ENCODE measurements at regions not wholly inside any gene's neighbourhood (a gene's known extent, or its start where the extent isn't known, plus 50 kb on each side); places are given as distances from the start of the nearest gene placed in this dataset.

GRCh38 chr6:81148751-81149150 lies 603.7 kb downstream of the TENT5A start:
- Histone ChIP-seq H3K4me3 (no peak overlapping the region), H3K9me3 (no peaks in the 10 kb centered on the region), H3K27ac (no peak overlapping the region), H3K27me3 (ENCODE audit: insufficient read depth in 3 of 3, low read length in 2 of 3) (no peaks in the 10 kb centered on the region), H3K4me1 (no peaks in the 10 kb centered on the region), H3K36me3 (ENCODE audit: insufficient read depth in 1 of 2, low read depth in 1 of 2) (no peaks in the 10 kb centered on the region)
- ATAC-seq = no peak
- 68 to 74% (median 74%) methylated on average over 3 of the region's 3 CpGs for WGBS, 3 donors
- TF ChIP-seq CTCF (IDR thresholded peaks at IDR 0.05) = no peak
- intact Hi-C loops (cut with DNase I) = no loop called here
- DNase-seq = no peak

GRCh38 chr6:81145506-81145905 lies 607.0 kb downstream of the TENT5A start:
- Histone ChIP-seq H3K27ac (no peak overlapping the region), H3K27me3 (ENCODE audit: insufficient read depth in 3 of 3, low read length in 2 of 3) (no peaks in the 10 kb centered on the region), H3K4me3 (no peak overlapping the region), H3K36me3 (ENCODE audit: insufficient read depth in 1 of 2, low read depth in 1 of 2) (no peaks in the 10 kb centered on the region), H3K9me3 (peaks cover 4% of the 10 kb centered on the region), H3K4me1 (no peaks in the 10 kb centered on the region)
- DNase-seq = no peak
- intact Hi-C loops (cut with DNase I) = no loop called here
- no peak for ATAC-seq
- no peak for TF ChIP-seq CTCF (IDR thresholded peaks at IDR 0.05)
- WGBS, 3 donors = 59 to 73% (median 68%) methylated on average over 2 of the region's 2 CpGs

- no peak for TF ChIP-seq CTCF (IDR thresholded peaks at IDR 0.05)
- DNase-seq (no peak), ATAC-seq (no peak)
- Histone ChIP-seq H3K4me1 (no peaks in the 10 kb centered on the region), H3K27ac (no peak overlapping the region), H3K36me3 (ENCODE audit: insufficient read depth in 1 of 2, low read depth in 1 of 2) (no peaks in the 10 kb centered on the region), H3K9me3 (peaks cover 11% of the 10 kb centered on the region), H3K4me3 (no peak overlapping the region), H3K27me3 (ENCODE audit: insufficient read depth in 3 of 3, low read length in 2 of 3) (no peaks in the 10 kb centered on the region)
- intact Hi-C loops (cut with DNase I) = no loop called here
Measured at GRCh38 chr6:81144346-81144745, 608.1 kb downstream of the TENT5A start.

- no peaks in the 10 kb centered on the region for H3K27me3 ChIP-seq (ENCODE audit: insufficient read depth in 3 of 3, low read length in 2 of 3)
- intact Hi-C loops (cut with DNase I) = no loop called here
Measured at GRCh38 chr6:81138236-81138635, 614.2 kb downstream of the TENT5A start.

More at GRCh38 chr6:81138236-81138635, 614.2 kb downstream of the TENT5A start:
- no peak for ATAC-seq
- no peaks in the 10 kb centered on the region for H3K4me1 ChIP-seq
- H3K4me3 ChIP-seq = no peak overlapping the region
- WGBS, 3 donors = 72 to 78% (median 77%) methylated on average over 5 of the region's 5 CpGs
- H3K9me3 ChIP-seq = peaks cover 11% of the 10 kb centered on the region
- TF ChIP-seq CTCF (IDR thresholded peaks at IDR 0.05) = no peak
- no peak overlapping the region for H3K27ac ChIP-seq
- H3K36me3 ChIP-seq (ENCODE audit: insufficient read depth in 1 of 2, low read depth in 1 of 2) = no peaks in the 10 kb centered on the region
- DNase-seq = no peak

All from psoas muscle (tissue), 7 donors.